Prostate gland (tissue), 2 donors: ENCODE measurements at regions not wholly inside any gene's neighbourhood (a gene's known extent, or its start where the extent isn't known, plus 50 kb on each side); places are given as distances from the start of the nearest gene placed in this dataset.
A peak's percentile ranks its signal among the peaks of the same experiment; 100 is the strongest.
"Not testable (repeated sequence)": the region's sequence is repeated elsewhere in the genome, so short reads cannot be mapped to it uniquely, and the experiment has no call there.

ENCODE experiments used
- DNase-seq: peaks from one replicate; pipeline ENCODE4 v3.0.0-alpha.2; 2019; ENCODE audit warnings: low spot score
- H3K27ac ChIP-seq, 2 donors: fragments of 200-600 bp; sonication (generic); 2 replicates each; pipeline ENCODE4 v1.5.1; 2017 to 2019
- H3K27me3 ChIP-seq: fragments of 200-600 bp; sonication (generic); replicated peaks from 2 replicates; pipeline ENCODE4 v1.5.1; 2019; ENCODE audit not compliant: insufficient read depth
- H3K36me3 ChIP-seq, 2 donors: fragments of 200-600 bp; sonication (generic); 1 replicate in 1 of 2; 2 replicates in 1 of 2; pipeline versions ENCODE4 v1.5.1 to v1.8.1; 2017 to 2019
- H3K4me1 ChIP-seq: fragments of 200-600 bp; sonication (generic); replicated peaks from 2 replicates; pipeline ENCODE4 v1.5.1; 2019
- H3K4me3 ChIP-seq, 2 donors: fragments of 200-600 bp; sonication (generic); 2 replicates each; pipeline ENCODE4 v1.5.1; 2017 to 2019
- H3K9me3 ChIP-seq: fragments of 200-600 bp; sonication (generic); 2 replicates; pipeline ENCODE4 v1.5.1; 2017
- POLR2A ChIP-seq: fragments of 450-650 bp; IDR thresholded peaks from one replicate; pipeline ENCODE4 v1.6.1; 2016; ENCODE audit warnings: antibody characterized with exemption, mild to moderate bottlenecking
- POLR2AphosphoS5 ChIP-seq: sonication (generic); formaldehyde crosslinking; IDR thresholded peaks from one replicate; pipeline ENCODE4 v1.6.1; 2017; ENCODE audit warnings: antibody characterized with exemption
- WGBS: methylation state at CpG from one replicate; pipeline ENCODE4 v1.1.5; 2018; 5-methylcytosine and 5-hydroxymethylcytosine counted together
- intact Hi-C: fragments of 100-400 bp; cut with DNase I; formaldehyde crosslinking; loops from one replicate; pipeline ENCODE4 v1.14.2; 2022
- TF ChIP-seq, protein P1 (sequence below), 4 experiments: fragments of 200-600 bp in 2 of 4; fragments of 450-650 bp in 2 of 4; sonication (generic) in 2 of 4; IDR thresholded peaks; 1 replicate in 3 of 4; 2 replicates in 1 of 4; pipeline ENCODE4 v1.5.1; 2016 to 2019; ENCODE audit warnings: antibody characterized with exemption in 4 of 4, mild to moderate bottlenecking in 2 of 4, moderate library complexity in 2 of 4

GRCh38 chr16:29254676-29255495, 151.6 kb downstream of the NPIPB11 start:
- Histone ChIP-seq H3K4me1 (no peaks in the 10 kb centered on the region), H3K27ac (no peak overlapping the region), H3K4me3 (no peak overlapping the region), H3K36me3 (no peaks in the 10 kb centered on the region), H3K27me3 (no peaks in the 10 kb centered on the region), H3K9me3 (no peaks in the 10 kb centered on the region)
- 84% methylated on average over 33 of the region's 33 CpGs for WGBS
- TF ChIP-seq POLR2AphosphoS5: no peak
- TF ChIP-seq, protein P1, sequence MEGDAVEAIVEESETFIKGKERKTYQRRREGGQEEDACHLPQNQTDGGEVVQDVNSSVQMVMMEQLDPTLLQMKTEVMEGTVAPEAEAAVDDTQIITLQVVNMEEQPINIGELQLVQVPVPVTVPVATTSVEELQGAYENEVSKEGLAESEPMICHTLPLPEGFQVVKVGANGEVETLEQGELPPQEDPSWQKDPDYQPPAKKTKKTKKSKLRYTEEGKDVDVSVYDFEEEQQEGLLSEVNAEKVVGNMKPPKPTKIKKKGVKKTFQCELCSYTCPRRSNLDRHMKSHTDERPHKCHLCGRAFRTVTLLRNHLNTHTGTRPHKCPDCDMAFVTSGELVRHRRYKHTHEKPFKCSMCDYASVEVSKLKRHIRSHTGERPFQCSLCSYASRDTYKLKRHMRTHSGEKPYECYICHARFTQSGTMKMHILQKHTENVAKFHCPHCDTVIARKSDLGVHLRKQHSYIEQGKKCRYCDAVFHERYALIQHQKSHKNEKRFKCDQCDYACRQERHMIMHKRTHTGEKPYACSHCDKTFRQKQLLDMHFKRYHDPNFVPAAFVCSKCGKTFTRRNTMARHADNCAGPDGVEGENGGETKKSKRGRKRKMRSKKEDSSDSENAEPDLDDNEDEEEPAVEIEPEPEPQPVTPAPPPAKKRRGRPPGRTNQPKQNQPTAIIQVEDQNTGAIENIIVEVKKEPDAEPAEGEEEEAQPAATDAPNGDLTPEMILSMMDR (IDR thresholded peaks at IDR 0.05): no peak
- no peak for TF ChIP-seq POLR2A
- intact Hi-C loops: no loop called here
- no peak for DNase-seq

- H3K4me3 ChIP-seq, DNase-seq, H3K27me3 ChIP-seq, H3K36me3 ChIP-seq, intact Hi-C loops, H3K27ac ChIP-seq, H3K4me1 ChIP-seq, H3K9me3 ChIP-seq: not testable (repeated sequence)
- 83% methylated on average over 32 of the region's 35 CpGs for WGBS
Observed at GRCh38 chr16:29253716-29254590, 152.6 kb downstream of the NPIPB11 start.

GRCh38 chr16:29253066-29253590, 153.4 kb downstream of the NPIPB11 start:
- intact Hi-C loops, H3K27me3 ChIP-seq, H3K36me3 ChIP-seq, H3K27ac ChIP-seq, H3K4me3 ChIP-seq, DNase-seq, H3K9me3 ChIP-seq, H3K4me1 ChIP-seq: not testable (repeated sequence)
- WGBS: 82% methylated on average over 7 of the region's 7 CpGs

DNA sequence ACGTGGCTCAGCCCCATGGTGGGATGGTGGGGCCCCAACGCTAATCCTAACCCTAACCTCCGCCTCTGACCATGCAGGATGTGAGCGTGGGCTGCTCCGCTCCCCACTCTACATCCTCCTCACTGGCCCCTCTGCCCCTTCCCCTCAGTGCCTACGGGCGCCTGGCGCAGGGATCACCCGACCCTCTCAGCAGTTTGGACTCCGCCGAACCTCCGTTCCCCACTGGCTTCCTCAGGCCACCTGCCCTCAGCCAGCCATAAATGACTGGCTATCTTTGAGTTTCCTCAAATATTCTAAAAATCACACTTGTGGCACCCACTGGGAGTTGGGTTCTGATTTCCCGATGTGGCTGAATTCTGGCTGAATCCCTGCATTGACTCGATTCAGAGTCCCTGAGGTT, 154.2 kb downstream of the NPIPB11 start:
- WGBS: 99% methylated on average over 14 of the region's 14 CpGs
- H3K27ac ChIP-seq, H3K36me3 ChIP-seq, H3K4me1 ChIP-seq, H3K27me3 ChIP-seq, H3K4me3 ChIP-seq, intact Hi-C loops, H3K9me3 ChIP-seq, DNase-seq: not testable (repeated sequence)

DNA sequence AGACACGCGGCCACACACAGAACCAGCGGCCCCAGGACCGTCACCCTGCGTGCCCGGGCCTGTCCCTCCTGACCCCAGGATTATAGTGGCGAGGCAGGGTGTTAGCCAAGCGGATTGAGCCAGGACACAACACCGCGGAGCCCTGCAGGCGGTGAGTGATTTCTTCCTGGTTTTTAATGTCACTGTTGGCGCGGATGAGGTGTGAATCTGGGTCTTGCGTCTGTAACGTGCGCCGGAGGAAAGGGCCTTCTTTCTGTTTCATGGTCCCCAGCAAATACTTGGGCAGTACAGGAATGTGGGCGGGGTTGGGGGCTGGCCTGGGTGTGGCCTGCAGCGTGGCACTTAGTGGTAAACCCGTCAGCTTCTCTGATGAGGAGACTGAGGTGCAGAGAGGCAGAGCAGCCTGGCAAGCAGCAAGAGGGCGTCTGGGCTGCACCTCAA, 154.9 kb downstream of the NPIPB11 start:
- H3K36me3 ChIP-seq, H3K27ac ChIP-seq, intact Hi-C loops, H3K9me3 ChIP-seq, H3K4me3 ChIP-seq, H3K27me3 ChIP-seq, H3K4me1 ChIP-seq: not testable (repeated sequence)
- peak; percentile 43 for DNase-seq
- 27% methylated on average over 21 of the region's 21 CpGs for WGBS

DNA sequence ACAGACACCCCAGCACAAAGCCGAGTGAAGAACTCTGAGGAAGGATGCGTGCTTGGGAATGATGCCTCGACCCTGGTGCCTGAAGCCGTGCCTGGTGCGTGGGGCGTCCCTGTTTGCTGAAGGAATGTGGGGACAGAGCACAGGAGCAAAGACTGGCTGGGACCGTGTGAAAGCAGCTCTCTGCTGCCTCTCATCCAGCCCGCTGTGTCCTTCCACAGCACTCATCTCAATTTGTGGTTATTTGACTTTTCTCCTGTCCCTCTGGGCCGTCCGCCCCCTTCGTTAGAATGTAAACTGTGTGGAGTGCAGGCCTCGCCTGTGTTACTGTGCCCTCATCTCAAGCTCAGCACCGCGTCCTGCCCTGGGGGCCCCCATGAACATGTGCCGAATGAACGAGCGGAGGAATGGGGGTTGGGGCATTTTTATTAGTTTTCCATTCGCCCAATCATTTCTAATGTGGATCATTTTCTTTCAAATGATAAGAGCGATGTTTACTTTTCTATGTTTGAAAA, 155.5 kb downstream of the NPIPB11 start:
- H3K4me1 ChIP-seq, H3K27ac ChIP-seq, DNase-seq, H3K36me3 ChIP-seq, intact Hi-C loops, H3K27me3 ChIP-seq, H3K9me3 ChIP-seq, H3K4me3 ChIP-seq: not testable (repeated sequence)
- WGBS: 58% methylated on average over 19 of the region's 19 CpGs

- H3K36me3 ChIP-seq, H3K4me3 ChIP-seq, intact Hi-C loops, H3K9me3 ChIP-seq, DNase-seq, H3K27me3 ChIP-seq, H3K4me1 ChIP-seq, H3K27ac ChIP-seq: not testable (repeated sequence)
- WGBS: 95% methylated on average over 3 of the region's 3 CpGs
Observed at GRCh38 chr16:29250469-29250868, 156.0 kb downstream of the NPIPB11 start.

DNA sequence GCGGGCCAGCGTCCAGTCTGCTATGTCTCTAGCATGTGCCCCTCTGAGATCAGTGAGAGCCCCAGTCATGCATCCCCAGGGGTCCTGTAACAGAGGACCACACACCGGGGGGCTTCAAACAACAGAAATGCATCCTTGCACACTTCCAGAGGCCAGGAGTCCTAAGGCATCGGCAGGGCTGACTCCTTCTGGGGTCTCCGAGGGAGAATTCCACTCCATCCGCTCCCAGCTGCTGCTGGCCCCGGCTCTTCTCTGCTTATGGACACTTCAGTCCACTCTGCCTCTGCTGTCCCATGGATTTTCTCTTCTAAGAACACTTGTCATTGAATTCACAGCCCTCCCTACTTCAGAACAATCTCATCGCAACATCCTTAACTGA, 157.6 kb downstream of the NPIPB11 start:
- H3K4me3 ChIP-seq, H3K27ac ChIP-seq, H3K27me3 ChIP-seq, H3K36me3 ChIP-seq, intact Hi-C loops, H3K4me1 ChIP-seq, DNase-seq, H3K9me3 ChIP-seq: not testable (repeated sequence)
- WGBS: 79% methylated on average over 8 of the region's 8 CpGs

GRCh38 chr16:29248306-29248939, 158.1 kb downstream of the NPIPB11 start:
- H3K4me3 ChIP-seq, H3K36me3 ChIP-seq, H3K27me3 ChIP-seq, DNase-seq, H3K9me3 ChIP-seq, H3K27ac ChIP-seq, H3K4me1 ChIP-seq, intact Hi-C loops: not testable (repeated sequence)
- 60% methylated on average over 17 of the region's 18 CpGs for WGBS

DNA sequence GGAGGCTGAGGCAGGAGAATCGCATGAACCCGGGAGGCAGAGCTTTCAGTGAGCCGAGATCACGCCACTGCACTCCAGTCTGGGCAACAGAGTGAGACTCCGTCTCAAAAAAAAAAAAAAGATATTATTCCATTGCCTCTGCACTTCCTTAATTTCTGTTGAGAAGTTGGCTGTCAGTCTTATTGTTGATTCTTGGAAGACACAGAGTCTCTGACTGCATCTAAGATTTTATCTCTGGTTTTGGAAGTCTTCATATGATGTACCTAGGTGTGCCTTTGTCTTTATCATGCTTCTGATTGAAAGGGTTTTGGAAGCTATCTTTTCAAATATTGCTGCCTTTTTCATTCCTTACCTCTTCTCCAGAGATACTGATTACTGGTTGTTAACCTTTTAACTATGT, 160.4 kb downstream of the NPIPB11 start:
- 78% methylated on average over 5 of the region's 5 CpGs for WGBS
- intact Hi-C loops: not testable (repeated sequence)

More for the DNA sequence above, 160.4 kb downstream of the NPIPB11 start:
- H3K27me3 ChIP-seq, H3K4me1 ChIP-seq, H3K36me3 ChIP-seq, H3K4me3 ChIP-seq, H3K9me3 ChIP-seq, DNase-seq, H3K27ac ChIP-seq: not testable (repeated sequence)
